HG03175 (cell line): ENCODE measurements at regions not wholly inside any gene's neighbourhood (a gene's known extent, or its start where the extent isn't known, plus 50 kb on each side); places are given as distances from the start of the nearest gene placed in this dataset.

ENCODE experiments used
- ATAC-seq: cut with Tn5 transposase; IDR thresholded peaks from one replicate; pipeline ENCODE4 v1.9.1; 2021; ENCODE audit warnings: mild to moderate bottlenecking, moderate library complexity; ENCODE audit not compliant: unreplicated experiment

DNA sequence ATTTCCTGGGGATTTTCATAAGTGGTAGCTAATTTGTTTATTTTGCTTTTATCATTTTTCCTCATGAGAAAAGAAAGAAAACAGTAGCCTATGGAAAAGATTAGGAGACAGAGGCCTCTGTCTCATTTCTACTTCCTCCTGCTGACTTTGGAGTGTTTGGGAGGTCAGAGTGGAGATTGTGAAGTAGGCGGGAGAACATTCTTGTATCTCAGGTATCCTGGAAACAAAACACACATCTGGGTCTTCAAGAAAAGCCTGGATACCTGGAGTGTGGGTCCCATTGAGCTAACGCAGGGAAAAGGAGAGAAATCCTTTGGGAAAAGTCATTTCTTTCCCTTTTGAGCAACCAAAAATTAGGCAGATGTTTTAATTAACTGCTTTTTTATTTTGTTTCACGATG lies 161.5 kb upstream of the DMAC1 start:
- no peak for ATAC-seq

DNA sequence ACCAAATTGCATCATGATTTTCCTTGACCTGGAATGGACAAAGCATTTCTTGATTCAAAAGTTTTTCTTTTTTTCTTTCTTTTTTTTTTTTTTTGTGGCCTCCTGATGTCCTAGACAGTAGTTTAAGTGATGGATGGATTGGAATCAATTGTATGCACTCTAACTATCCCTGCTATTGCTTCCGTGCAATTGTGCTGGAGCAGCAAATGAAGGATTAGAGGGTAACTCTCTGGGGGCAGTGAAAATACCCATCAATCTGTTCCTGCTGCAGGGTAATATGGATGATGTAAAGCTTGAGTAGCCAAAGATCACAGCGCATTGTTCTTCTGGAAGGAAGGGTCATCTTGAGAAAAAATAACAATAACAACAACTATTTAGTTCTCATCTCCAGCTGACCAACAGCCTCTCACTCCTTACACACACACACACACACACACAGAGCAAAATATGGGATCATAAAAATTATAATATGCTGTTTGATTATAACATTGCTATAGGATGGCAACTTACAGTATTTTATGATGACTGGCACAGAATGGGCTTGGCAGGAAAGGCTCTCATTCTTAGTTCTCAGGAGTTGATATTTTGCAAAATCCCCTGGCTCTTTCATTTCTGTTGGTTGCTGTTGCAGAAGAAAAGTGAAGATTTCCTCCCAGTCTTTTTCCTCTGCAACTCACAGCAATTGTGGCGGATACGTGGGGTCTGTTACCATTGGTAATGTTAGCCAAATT lies 160.9 kb upstream of the DMAC1 start:
- no peak for ATAC-seq

DNA sequence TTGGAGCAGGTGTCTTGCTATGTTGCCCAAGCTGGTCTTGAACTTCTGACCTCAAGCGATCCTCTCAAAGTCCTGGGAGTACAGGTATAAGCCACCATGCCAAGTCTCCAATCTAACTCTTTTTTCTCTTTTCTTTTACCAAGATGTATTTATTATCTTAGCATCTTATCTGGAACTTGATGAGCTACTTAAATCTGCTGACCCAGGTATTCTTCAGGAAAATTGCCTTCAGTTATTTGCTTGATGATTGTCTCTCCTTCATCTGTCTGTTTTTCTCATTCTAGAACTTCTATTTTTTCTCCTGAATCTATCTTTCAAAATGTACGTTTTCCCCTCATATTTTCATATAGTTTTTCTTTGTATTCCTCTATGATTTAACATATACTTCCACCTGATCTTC lies 158.2 kb upstream of the DMAC1 start:
- ATAC-seq = no peak

DNA sequence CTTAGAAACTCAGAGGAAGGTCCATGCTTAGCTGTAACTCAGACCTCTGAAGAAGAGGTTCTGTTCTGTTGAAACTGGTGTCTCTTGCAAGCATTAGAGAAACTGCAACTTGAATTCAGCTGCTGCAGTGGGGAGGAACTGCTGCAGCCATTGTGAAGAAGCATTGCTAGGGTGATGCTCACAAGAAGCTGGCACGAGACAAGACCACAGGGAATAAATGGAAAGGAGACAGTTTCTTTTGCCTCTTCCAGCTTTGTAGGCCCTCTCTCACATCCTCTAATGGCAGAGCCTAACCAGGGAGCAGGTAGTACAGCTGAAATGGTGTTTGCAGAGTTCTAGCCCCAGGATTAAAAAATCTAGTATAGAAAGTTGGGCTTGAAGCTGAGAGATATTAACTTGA lies 148.0 kb upstream of the DMAC1 start:
- ATAC-seq = no peak

DNA sequence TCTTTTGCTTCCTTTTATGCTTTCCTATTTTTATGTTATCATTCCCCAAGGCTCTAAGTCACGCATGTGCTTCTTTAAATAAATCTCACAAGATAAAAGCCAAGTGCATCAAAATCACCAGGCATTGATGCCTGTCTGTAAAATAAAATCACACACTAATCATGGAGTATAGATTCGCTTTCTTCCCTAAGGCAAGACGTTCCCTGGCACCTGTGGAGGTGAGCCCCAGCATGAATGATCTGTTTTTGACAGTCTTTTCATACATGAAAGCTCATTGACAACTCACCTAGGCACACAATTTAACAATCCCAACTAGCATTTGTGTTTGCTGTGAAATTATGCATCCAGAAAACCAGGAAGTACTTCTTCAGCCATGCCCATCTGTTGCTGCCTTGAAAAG lies 146.9 kb upstream of the DMAC1 start:
- ATAC-seq = no peak

DNA sequence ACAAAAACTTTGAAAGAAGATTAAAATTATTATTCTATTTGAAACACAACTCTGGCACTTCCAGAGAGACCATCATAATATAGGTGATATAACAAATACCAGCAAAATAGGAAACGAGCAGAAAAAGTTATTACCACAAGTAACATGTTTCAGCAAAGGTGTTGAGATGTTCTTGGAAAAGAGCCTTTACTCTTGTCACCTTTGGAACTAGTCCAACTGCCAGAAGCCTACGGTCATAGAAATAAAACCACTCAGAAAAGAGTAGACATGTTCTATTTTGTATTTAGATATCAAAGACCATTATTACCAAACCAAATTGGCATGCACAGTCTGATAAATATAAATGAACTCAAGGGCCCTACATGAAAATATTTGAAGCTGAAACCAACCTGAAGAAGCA lies 145.0 kb upstream of the DMAC1 start:
- no peak for ATAC-seq

DNA sequence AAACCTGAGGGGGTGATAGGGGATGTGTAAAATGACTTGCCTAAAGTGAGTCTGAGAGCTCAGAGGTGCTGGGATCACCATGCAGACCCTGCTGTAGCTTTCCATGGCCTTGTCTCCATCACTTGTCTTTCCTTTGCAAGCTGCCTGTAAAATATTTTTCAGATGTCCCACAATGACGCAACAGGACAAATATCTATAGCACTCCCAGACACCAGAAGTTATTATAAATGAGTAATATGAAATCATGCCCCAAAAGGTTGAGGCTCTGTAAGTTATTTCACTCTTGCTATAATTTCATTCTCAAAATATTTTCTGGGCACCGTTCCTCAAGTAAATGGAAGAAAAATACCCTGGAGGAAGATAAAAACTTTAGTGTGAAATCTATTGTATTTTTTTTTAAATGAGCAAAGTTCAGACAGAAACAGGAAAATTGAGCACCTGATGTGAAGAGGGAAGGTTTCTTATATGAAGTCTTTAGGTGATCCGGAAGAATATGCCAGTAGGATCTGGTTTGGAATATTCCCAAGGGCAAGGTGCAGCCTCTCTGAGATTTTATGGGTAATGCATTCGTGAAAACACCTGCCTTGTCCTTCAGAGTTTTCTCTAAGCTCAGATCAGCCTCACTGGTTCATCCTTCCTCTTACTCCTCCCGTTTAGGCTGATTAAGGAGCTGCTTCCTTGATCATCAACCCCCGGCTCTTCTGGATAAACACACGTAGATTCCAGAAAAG lies 138.3 kb upstream of the DMAC1 start:
- no peak for ATAC-seq

DNA sequence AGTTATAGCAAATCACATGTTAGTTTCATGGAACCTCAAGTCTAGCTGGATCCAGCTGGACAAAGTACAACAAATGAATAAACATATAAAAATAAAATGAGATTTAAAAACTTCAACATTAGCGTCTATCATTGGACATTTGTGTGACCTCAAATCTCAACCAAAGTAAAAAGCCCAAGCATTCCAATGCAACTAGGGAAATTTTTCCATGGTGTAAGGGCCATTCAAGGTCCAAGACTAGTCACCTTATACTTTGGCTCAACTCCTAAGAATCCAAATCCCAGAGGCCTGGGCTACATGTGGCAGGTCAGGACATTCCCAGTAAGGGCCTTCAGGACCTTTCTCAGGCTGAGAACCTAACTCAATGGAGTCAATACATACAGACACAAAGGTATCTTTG lies 137.4 kb upstream of the DMAC1 start:
- ATAC-seq = no peak

DNA sequence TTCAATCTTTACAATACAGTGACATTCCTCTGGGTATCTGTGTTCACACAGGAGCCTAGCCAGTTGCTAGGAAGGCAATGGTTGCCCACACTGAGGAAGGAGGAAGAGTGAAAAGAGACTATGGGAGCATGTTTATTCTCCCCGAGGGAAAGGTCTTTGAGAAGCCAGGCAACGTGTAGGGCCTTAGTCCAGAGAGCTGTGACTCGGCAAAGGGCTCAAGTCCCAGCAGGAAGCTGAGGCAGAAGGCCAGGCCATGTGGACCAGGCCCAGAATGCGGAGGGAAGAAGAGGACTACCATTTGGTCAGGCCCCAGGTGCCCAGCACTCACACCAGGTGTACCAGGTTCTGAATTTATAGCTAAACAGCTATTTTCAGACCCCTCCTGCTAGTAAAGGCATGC lies 136.6 kb upstream of the DMAC1 start:
- peak; percentile 10 for ATAC-seq

DNA sequence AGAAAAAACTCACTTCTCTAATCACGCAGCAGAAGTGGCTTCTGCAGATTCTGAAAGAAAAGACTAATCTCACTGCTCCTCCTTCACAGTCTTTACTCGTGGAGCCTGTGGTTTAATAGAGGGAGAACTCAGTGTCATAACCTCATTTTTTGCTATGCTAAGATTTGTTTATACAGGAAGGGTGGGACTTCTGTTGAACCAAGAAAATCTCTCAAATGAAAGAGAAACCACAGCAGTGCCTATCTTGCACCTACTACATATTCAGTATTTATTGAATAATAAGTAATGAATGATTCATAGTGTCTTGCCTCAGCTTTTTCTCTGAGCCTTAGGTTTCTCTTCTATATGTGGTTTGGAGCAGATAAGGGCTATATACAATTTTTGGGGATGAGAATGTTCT lies 136.1 kb upstream of the DMAC1 start:
- peak; percentile 64 for ATAC-seq

DNA sequence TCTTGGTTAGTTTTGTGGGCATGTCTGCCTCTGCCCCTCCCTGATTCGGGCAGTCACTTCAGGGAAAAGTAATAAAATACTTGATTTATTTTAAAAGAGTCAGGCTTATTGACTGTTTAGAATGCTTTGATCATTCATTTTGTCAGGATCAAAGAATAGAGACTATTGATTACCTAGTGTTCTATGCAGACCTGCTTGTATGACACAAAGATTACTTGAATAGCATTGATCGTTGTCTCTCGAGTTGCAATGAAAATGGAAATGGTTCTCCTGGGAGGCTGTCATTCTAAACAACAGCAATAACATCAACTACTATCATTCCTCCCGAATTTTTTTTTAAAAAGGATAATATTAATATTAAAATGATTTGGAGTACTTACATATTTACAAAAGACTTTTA lies 133.2 kb upstream of the DMAC1 start:
- ATAC-seq = no peak

DNA sequence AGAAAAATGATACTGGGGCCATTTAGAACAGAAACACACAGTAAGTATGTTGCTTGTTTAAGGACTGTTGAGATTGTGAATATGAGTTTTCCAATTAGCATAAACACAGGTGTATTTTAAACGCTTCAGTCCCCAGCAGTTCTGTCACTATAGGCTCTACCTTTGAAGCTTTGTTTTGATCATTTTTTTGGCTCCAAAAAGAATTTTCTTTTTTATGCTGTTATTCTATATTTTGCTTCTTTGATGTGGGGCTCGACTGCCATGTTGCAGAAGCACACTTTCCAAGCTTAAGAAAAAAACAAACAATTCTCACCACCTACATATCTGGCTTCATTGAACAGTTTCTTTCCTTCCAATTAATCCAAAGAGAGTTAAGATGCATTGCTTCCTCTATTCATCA lies 131.0 kb upstream of the DMAC1 start:
- ATAC-seq = no peak

DNA sequence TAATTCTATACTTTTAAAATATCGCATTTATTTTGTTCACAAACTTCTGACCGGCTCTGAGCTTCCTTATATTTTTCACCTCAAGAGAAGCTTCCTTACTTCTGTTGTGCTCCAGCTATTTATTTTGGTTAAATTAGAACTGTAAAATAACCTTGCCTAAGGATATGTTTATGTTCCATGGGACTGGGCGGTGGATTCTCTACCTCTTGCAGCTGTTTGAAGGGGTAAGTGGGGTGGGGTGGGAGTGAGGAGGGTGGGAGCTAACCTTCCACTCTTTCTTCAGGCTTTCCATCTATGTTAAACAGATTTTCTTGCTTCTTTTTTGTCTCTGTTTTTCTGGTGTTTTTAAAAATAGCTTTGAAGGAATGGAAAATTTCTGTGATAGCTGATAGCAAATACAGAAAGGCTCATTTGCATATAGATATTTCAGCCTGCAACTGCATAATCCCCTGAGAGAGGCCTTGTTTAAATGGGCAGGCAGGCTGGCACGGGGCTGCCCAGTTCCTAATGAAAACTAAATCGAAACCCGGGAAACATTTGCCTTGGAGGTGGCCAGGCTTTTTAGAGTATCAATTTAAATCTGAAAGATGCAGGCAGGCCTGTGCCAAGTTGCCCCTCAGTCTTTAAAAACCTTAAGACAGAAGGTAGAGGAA lies 122.1 kb upstream of the DMAC1 start:
- no peak for ATAC-seq

DNA sequence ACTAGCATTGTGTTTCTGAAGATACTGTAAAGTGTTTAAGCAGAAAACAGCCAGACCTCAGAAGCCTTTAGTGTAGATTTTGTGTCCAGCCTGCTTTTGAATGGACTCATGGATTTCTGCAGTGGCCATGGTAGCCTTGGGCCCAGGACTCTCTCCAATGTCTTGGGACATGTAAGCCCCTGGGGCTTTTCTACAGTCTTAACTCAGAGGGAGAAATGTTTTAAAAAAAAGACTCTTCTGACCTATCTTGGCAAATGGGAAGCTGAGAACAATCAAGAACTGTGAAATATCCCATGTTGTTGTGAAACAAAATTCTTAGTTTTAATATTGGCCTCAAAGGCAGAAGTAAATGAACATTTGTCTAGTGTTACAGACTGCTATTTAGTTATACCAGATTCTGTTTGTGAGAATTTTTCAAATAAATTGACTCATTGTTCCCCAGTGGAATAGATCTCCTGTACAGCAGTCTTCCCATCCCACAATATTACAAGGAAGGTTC lies 112.5 kb upstream of the DMAC1 start:
- ATAC-seq = no peak

DNA sequence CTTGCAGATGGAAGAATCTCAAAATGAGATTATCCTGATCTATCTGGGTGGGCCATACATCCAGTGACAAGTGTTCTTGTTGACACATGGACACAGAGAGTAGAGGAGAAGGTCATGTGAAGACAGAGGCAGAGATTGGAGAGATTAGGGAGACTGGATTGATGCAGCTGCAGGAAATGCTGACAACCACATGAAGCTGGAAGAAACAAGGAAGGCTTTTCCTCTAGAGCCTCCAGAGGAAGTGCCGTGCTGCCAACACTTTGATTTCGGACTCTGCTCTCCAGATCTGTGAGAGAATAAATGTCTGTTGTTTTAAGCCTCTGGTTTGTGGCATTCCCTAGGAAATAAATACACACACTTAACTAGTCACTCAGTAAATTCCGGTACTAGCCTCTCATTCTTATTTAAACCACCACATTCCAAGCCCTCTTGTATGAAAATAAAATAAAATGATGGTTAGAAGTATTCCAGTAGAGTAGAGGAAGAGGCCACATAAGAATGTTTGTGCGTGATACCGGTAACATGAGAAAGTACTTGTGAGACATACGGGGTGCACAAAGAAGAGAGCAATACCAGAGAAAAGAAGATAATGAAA lies 110.9 kb upstream of the DMAC1 start:
- no peak for ATAC-seq

DNA sequence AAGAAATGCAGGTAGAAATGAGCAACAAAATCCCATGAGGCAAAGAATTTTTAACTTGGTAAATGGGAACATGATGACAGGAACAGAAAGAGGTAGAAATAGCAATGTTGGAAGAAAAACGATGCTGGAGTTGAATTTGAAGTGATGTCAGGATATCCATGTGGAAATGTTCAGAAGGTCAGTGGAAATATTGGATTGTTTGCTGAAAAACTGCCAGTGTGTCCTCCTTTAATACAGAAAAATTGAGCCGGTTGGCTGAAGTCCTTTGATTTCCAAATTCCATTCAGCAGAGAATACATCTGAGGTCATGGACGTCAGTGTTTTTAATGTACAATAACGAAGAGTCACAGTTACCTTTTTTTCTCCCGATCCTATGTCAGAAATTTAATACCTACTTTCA lies 110.0 kb upstream of the DMAC1 start:
- no peak for ATAC-seq

DNA sequence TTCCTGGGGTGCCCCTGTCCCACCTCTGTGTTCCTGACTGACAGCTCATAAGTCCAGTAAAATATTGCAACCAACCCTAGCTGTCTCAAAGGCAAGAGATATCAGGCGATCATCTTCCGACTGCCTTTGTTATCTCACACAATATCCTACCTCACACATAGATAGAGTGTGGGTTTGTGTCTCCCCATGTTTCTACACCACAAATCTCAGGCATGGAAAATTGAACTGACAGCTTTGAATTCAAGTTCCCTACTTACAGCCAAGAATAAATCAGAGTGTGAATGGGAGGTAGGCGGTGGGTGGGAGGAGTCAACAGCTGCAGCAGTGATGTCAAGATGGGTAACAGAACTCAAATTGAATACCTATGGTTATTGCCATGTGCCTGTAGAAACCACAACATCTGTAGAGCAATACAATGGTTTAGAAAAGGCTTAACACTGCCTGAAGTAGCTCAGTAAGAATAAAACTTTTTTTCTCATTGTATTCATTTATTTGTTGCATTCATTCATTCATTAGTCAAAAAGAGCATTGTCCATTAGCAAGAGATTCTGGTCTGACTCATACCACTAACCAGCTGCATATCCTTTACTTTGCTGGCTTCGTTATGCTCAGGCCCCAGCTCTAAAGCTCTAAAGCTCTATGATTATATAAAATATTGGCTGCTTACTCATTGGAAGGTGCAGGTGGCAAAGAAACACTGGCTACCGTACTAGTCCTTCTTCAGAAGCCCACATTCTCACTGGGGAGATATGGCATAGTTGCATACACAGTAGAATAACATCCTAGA lies 108.2 kb upstream of the DMAC1 start:
- no peak for ATAC-seq

DNA sequence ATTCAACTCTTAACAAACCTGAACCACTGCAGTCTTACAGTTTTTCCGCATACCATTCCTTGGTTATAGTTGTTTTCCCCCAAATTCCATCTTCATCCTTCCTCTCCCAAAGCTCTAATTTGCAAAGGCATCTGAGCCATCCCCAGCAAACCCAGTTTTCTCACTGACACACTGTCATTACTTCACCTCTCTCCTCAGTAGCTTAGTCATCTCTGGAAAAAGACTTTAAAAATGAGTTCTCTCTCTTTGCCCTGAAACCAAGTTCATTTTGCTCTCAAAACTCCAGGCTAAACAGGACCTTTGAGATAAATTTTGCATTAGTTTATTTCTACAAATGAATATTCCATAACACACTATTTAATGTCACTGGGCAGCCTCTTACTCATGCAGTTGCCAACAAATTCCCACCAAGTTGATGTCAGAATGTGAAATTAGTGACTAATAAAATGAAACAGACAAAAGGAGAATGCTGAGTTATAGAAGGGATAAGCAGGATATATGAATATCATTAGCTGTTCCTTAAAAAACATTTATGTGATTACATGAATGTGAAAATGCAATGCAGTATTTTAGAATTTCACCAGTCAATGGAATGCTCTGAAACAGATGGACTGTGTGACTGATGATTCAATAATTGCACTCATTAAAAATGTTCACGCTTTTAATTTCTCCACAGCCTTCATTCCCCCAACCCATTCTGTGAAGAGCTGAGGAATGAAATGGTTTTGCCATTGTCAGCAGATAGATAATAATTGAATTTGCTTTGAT lies 107.4 kb upstream of the DMAC1 start:
- no peak for ATAC-seq

DNA sequence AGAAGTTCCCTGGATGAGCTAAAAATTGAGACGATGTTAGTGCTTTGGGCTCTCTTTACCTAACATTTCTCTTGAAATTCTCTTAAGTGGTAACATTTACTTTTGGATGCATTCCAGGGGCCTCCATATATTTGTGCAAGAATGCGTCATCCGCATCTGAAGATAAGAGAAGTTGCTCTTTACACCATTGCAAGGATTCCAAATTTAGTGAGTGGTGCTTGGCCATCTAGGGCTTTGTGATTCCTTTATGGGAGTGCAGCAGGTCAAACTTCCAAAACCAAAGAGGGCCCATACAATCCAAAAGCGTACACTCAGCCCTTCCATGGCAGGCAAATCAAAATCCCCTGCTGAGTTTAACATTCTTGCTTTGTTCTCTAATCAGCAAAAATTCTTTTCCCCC lies 102.0 kb upstream of the DMAC1 start:
- ATAC-seq = no peak

DNA sequence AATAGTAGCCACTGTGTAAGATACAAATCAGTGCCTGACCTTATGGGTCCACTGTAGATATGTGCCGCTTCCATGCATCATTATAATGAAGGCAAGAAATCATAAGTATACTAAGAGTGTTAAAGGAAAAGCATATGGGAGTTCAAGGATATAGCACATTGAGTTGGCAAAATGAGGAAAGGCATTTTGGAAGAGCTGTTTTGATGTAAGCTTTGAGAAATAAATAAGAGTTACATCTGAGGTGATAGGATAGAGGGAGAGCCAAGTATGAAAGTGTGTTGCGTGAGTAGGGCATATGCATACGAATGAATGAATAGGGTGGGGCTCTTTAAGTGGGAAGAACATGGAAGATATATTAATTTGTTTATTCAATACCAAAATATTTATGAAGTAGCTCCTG lies 101.0 kb upstream of the DMAC1 start:
- no peak for ATAC-seq
